Activated CD4-positive, CD25-positive, alpha-beta regulatory T cell (primary cell): ENCODE measurements at regions not wholly inside any gene's neighbourhood (a gene's known extent, or its start where the extent isn't known, plus 50 kb on each side); places are given as distances from the start of the nearest gene placed in this dataset.

Source experiments
- DNase-seq, 4 experiments: peaks; one replicate each; lab custom pipeline; 2025; lab: John Stamatoyannopoulos, UW

DNA sequence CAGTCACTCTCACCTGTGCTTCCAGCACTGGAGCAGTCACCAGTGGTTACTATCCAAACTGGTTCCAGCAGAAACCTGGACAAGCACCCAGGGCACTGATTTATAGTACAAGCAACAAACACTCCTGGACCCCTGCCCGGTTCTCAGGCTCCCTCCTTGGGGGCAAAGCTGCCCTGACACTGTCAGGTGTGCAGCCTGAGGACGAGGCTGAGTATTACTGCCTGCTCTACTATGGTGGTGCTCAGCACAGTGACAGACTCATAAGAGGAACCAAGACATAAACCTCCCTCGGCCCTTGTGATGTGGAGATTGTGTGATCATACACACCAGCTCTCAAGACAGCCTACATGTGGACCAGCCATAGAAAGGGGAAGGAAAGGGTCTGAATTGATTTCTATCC, 113.3 kb downstream of the ZNF280B start:
- DNase-seq: no peak

DNA sequence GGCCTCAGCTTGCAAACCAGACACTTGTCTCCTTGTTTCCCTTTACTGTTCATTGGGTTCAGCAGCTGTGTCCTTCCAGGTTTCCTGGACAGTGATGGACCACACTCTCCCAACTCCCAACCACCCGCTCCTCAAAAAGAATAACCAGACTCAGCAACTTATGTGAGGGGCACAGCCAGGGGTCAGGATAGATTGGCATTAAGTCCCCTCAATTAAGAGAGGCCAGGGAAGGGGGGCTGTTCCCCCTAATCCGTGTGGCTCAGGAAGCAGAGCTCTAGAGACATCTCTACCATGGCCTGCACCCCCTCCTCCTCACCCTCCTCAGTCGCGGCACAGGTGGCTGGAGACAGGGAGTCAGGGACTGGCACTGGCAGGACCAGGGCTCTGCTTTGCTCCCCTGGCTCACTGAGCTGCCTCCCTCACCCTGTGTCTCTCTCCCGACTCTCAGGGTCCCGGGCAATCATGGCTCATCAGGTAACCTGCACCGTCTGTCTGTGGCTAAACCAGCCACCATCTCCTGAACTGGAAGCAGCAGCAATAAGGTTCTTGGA, 111.7 kb downstream of the ZNF280B start:
- no peak for DNase-seq

DNA sequence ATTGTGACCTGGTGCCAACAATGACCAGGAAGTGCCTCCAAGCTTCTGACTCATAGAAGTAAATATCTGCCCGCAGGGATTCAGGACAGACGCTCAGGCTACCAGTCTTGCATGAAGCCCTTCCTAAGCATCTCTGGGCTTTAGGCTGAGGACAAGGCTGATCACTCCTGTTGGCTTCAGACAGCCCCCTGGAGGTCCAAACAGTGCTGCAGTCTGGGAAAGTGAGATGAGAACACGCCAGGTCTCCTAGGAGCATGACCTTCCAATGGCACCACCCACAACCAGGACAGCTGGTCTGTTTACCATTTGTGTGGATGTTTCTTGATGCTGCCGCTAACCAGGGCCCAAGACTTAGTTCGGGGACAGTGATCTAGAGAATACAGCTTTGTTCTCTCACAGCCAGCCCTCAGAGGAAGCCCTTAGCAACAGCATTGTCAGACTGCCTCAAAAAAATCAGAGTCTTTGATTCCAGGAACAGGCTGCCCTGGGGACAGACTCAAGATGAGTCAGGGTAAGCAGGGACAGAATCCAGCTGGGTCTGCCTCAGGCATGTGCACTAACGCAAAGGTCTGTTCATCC, 111.2 kb downstream of the ZNF280B start:
- DNase-seq: no peak

DNA sequence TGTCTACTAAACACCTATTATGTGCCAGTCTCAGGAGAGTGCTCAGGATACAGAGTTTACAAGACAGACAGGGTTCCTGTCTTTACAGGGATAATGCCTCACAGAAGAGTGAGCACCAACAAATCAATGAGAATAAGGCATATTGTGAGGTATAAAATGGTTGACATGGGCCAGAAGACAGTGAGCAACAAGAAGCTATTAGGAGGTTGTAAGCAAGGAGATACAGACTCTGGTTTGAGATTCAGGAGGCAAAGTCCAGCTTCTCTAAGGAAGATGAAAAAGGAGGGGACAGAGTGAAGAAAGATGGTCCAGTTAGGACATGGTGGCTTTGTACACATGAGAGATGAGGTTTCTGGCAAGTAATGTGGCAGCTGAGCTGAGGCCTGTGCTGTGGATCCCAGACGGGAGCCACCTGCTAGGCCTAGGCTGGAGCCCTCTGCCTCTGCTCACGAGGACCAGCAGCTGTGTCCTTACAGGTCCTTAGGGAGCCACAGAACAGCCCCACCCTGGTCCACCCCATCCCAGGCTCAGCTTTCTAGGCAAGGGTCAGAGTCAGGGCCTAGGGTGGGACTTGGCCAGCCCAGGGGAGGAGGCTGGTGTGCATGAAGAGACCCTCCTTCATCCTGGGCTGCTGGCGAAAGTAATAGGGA, 110.5 kb downstream of the ZNF280B start:
- DNase-seq: no peak

DNA sequence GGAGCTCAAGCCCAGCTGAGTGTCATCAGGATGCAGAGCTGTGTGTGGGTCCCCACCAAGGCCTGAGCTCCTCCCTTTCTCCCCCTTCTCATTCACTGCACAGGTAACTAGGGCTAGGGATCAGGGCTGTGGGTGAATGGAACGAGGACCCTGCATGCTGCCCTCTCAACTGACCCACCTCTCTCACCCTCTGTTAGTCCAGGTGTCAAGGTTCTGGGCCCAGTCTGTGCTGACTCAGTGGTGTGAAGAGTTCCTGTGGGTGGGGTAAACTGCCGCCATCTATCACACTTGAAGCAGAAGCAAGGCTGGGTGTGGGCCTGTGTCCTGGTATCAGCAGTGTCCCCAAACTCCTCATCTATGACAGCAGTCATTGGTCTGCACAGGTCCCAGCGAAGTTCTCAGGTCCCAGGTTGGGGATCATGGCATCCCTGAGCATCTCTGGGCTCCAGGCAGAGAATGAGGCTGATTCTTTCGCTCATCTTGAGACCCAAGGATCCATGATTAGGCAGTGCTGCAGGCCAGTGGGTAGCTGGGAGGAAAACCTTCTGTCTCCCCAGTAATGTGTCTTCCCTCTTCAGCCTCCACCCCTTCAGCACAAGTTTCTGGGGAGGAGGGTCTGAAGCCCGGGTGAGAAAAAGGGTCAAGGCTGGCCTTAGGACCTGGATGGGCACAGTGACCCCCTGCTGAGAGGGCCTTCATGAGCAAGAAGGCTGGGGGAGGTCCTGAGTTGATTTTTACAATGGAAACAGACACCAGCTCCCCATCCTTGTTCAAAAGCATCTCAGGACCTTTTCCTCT, 109.8 kb downstream of the ZNF280B start:
- DNase-seq: no peak

DNA sequence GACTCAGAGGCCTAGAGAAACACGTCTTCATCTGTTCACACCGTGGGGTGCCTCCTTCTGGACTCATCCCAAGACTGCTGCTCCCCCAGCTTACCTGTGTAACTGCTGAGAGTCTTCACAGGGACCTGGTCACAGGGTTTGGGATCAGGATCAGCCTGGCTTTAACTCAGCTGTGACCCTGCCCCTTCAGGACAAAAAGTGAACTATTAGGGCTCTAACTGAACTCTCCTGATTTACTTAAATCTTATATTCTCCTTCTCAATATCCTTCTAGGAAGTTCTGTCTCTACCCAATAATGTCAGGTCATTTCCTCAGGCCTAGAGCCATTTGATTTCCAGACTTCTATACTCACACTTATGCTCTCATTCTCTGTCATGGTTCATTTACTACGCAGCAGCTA, 108.4 kb downstream of the ZNF280B start:
- no peak for DNase-seq

DNA sequence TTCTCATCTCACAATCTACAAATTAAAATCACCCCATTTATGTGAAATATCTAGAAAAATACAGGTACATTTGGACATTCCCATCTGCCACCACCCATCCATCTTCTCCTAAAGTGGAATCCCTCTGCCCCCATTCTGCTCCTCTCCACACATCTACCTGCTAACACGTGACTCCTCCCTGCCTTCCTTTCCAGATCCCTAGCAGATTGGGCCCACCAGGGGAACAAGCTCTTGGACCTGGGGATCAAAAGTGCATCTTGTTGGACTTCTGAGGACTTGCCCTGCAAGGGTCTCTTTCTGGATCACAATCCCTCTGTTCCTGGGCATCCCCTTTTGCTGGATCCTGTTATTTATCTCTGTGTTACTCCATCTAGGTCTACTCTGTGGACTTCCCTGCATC, 107.6 kb downstream of the ZNF280B start:
- DNase-seq: no peak

DNA sequence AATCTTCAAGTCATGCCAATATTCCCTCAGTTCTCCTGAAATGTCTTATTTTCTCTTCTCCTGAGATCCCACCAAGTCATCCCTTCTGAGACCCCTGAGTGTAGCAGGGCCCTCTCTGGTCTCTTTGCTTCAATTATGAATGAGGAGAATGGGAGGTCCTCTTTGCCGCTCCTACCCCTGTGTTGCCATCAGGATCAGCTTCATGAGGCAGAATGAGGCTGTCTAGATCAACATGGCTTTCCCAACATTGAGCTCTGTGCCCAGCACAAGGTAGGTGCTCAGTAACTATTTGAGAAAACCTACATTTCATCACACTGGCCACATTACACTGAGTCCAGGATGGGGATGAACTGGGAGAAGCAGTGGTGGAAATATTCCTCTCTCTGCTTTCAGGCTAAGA, 107.2 kb downstream of the ZNF280B start:
- DNase-seq: no peak

DNA sequence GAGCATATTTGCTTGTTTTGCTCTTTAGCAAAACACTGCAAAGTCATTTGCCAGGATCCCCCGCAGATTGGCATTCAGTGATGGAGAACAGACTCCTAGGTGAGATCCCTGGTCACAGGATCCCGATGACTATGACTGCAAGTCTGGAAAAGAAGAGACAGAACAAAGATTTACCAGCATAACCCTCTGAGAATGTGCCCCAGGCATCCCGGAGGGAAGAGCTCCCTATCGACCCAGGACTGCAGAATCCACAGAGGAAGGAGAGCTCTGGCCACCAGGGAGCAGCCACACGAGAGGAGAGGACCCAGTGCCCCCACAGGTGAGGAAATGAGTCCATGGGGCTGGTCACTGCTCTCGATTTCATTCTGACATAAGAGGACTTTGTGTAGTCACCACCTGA, 105.2 kb downstream of the ZNF280B start:
- no peak for DNase-seq

DNA sequence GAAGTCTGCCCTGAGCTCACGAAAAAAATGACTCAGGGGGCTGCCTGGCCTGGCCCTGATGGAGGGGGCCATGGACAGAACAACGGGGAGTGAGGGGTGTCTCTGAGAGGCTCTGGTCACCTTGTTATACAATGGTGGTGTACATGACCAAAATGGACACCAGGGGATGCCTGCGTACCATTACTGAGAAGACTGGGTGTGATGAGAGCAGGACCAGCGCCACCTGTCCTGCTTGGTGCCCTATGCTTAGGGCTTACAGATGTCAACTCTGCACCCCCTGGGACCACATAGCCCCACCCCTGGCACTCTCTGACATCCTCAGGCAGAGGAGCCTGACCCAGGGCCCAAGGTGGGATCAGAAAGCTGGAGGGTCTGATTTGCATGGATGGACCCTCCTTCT, 104.8 kb downstream of the ZNF280B start:
- no peak for DNase-seq

DNA sequence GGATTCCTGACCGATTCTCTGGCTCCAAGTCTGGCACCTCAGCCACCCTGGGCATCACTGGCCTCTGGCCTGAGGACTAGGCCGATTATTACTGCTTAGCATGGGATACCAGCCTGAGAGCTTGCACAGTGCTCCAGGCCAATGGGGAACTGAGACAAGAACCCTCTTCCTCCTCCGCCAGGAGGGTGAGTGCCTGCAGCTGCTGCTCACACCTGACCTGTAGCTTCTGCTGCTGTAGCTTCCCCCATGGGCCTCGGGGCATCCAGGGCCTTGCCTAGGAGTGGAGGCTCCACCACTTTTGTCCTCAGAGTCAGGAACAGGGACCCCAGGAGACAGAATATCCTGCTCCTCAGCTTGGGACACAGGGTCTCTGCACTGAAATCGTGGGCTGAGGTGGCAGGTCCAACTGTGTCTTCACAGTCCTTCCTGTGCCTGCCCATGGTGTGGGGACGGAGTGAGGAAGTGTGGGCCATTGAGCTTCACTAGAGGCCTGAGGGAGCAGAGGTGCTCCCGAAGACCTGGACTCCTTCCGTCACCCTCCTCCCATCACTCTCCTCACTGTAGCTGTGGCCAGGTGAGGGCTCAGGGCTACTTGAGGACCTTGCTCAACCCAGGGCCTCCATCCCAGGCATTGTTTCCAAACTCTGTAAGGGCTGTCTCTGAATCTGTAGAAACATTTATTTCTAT, 103.8 kb downstream of the ZNF280B start:
- DNase-seq: no peak

DNA sequence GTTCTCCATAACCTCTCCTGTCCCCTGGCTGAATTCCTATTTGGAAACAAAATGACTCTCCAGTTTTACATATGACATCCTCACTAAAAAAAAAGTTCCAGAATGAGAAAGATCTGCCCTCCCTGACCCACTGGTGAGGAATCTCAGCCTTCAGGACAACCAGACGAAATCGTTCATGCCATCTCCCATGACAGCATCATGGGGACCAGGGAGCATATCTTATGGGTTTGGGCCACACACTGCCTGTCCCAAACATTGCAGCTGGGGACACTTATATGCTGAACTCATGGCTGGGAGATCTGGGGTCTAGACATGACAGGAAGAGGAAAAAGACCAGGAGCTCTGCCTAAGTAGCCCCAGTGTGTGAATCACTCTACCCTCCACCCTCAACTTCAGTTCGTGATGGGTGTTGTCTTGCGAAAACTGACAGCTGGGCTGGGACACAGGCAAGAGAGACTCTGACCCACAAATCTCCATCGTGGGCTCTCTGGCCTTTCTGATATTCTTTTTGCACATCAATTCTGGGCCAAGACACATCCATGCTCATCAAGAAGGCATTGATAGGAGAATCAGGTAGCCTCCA, 102.0 kb downstream of the ZNF280B start:
- no peak for DNase-seq

DNA sequence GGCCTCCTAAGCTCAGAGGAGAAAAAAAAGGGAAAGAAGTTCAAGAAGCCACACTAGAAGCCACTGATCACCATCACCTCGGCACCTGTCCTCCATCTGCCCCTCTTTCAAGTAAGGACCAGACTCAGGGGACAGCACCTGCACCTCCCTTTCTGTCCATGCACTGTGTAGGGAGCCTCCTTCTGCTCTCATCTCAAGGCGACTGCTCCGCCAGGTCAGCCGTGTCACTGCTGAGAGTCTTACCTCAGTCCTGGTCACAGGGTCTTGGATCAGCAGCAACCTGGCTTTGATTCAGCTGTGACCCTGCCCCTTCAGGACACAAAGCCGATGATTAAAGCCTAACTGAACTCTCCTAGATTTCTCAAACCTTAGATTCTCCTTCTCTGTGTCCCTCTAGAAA, 101.5 kb downstream of the ZNF280B start:
- no peak for DNase-seq

DNA sequence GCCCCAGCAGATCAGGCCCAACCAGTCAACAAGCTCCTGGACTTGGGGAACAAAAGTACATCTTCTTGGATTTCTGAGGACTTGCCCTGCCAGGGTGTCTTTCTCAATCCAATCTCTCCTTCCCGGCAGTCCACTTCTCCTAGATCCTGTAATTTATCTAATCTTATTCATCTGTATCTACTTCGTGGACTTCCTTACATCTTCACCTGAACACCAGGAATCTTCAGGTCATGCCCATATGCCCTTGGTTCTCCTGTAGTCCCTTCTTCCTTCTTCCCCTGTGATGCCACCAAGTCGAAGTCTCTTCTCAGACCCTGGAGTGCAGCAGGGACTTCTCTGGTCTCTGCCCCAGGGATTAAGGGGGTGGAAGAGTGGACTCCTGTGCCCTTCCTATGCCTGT, 100.3 kb downstream of the ZNF280B start:
- DNase-seq: no peak

DNA sequence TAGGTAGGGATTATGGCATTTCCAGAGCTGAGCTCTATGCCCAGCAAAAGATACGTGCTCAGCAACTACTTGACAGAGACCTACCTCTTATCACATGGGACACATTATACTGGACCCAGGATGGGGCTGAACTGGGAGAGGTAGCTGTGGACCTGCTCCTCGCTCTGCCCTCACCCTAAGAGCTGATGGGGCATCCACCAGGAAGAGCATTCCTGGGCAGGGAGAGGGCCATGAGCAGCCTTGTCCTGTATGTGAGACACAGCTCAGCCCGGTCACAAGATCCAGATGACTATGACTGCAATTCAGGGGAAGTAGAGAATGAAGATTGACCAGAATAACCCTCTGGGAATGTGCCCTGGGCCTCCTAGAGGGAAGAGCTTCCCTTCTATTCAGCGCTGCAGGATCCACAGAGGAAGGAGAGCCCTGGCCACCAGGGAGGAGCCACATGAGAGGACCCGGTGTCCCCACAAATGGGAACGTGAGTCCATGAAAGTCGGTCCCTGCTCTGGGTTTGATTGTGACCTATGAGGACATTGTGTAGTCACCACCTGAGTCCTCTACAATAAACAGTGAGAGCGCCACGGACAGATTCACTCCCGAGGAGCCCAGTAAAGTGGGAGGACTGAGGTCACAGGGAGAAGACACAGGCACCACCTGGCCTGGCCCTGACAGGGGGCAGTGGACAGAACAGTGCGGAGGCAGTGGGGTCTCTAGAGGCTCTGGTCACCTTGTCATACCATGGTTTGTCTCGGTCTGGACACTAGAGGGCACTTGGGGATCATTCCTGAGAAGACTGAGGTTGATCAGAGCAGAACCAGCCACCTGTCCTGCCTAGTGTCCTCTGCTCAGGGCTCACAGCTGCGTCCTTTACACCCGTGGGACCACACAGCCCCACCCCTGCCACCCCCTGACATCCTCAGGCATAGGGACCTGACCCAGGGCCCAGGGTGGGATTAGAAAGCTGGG, 99.5 kb downstream of the ZNF280B start:
- no peak for DNase-seq

DNA sequence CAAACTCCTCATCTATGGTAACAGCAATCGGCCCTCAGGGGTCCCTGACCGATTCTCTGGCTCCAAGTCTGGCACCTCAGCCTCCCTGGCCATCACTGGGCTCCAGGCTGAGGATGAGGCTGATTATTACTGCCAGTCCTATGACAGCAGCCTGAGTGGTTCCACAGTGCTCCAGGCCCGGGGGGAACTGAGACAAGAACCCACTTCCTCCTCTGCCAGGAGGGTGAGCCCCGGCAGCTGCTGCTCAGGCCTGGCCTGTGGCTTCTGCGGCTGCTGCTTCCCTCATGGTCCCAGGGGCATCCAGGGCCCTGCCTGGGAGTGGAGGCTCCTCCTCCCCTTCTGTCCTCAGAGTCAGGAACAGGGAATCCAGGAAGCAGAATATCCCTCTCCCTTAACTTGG, 98.4 kb downstream of the ZNF280B start:
- DNase-seq: no peak

DNA sequence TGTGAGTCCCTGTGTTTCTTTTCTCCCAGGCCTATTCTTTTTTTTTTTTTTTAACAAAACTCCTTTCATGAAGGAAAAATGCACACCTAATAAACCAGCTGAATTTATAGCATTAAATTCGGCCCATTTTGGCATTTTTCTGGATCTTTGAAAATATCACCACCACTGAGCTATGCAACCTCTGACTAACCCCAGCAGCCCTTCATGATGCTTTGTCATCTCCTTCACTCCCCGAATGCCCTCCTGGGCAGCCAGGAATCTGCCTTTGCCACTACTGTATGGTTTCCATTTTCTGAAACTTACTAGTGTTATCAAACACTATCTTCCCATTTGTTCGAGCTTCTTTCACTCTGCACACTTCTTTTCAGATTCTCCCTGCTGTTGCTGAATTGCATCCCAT, 97.9 kb downstream of the ZNF280B start:
- DNase-seq: no peak

DNA sequence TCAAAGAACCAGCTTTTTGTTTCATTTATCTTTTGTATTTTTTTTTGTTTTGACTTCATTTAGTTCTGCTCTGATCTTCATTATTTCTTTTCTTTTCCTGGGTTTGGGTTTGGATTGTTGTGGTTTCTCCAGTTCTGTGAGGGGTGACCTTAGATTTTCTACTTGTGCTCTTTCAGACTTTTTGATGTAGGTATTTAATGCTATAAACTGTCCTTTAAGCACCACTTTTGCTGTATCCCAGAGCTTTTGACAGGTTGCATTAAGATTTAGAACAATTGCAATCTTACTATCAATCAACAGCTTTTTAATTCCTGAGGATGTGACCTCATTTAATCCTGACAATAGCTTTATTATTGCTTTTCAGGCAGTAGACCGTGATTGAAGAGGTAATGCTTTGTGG, 94.3 kb downstream of the ZNF280B start:
- no peak for DNase-seq

DNA sequence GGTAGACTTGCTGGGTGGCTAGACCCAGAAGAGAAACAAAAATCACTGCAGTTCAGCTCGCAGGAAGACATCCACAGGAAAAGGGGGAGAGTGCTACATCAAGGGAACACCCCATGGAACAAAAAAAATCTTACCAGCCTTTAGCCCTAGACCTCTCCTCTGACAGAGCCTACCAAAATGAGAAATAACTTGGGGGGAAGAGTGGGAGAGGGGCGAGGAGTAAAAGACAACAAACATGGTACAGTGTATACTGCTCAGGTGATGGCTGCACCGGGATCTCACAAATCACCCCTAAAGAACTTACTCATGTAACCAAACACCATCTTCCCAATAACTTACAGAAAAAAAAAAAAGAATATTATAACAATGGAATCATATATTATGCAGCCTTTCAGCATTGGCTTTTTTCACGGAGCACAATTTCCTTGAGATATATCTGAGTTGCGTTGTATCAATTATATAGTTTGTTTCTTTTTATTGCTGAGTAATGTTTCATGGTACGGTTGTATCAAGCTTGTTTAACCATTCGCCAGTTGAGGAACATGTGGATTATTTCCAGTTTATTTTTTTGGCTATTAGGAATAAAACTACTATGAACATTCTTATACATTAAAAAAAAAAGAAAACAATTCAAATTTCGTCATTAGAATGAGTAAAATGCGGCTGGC, 90.9 kb downstream of the ZNF280B start:
- no peak for DNase-seq

DNA sequence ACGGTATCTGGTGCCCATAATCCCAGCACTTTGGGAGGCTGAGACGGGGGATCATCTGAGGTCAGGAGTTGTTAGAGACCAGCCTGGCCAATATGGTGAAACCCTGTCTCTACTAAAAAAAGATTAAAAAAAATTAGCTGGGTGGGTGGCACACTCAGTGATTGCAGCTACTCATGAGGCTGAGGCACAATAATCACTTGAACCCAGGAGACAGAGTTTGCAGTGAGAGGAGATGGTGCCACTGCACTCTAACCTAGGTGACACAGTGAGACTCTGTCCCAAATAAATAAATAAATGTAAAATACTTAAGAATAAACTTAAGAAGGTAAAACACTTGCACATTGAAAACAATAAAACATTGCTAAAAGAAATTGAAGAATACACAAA, 90.4 kb downstream of the ZNF280B start:
- no peak for DNase-seq

DNA sequence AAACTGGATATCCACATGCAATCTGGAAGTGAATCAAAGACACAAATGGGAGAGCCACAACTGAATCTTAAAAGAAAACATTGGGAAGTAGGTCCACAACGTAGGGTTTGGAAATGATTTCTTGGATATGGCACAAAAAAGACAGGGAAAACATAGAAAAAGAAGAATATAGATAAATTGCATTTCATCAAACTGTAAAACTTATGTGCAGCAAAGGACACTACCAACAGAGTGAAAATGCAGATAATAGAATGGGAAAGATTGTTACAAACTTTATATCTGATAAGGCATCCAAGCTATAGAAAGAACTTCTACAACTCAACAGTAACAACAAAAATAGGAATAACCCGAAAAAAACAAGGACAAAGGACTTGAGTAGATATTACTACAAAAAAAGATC, 89.6 kb downstream of the ZNF280B start:
- no peak for DNase-seq
